DOHH2 (cell line): ENCODE measurements at regions not wholly inside any gene's neighbourhood (a gene's known extent, or its start where the extent isn't known, plus 50 kb on each side); places are given as distances from the start of the nearest gene placed in this dataset.

ENCODE experiments used
- EZH2phosphoT487 ChIP-seq: fragments of 200-600 bp; sonication (generic); IDR thresholded peaks from 2 replicates; pipeline ENCODE4 v1.6.1; 2017; ENCODE audit warnings: borderline replicate concordance, mild to moderate bottlenecking, antibody characterized with exemption, low read length, moderate library complexity, mixed read lengths
- TF ChIP-seq, protein P1 (sequence below): fragments of 200-600 bp; sonication (generic); IDR thresholded peaks from one replicate; pipeline ENCODE4 v1.5.1; 2014; ENCODE audit warnings: antibody characterized with exemption, mild to moderate bottlenecking, low read depth, low read length; ENCODE audit not compliant: poor library complexity, severe bottlenecking

DNA sequence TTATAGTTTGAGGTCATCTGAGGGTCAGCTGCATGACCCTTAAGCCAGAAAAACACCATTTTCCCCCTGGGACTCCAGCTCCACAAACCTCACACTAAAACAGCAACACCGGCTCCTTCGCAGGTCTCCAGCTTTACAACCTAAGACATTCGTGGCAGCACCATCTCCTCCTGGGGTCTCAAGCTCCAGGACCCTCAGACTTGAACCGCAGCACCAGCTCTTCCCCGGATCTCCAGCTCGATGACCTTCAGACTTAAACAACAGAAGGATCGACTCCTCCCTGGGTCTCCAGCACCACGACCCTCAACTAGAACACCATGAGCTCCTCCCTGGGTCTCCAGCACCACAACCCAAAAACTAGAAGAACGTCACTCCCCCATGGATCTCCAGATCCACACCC, 233.7 kb upstream of the CNTN6 start:
- TF ChIP-seq, protein P1, sequence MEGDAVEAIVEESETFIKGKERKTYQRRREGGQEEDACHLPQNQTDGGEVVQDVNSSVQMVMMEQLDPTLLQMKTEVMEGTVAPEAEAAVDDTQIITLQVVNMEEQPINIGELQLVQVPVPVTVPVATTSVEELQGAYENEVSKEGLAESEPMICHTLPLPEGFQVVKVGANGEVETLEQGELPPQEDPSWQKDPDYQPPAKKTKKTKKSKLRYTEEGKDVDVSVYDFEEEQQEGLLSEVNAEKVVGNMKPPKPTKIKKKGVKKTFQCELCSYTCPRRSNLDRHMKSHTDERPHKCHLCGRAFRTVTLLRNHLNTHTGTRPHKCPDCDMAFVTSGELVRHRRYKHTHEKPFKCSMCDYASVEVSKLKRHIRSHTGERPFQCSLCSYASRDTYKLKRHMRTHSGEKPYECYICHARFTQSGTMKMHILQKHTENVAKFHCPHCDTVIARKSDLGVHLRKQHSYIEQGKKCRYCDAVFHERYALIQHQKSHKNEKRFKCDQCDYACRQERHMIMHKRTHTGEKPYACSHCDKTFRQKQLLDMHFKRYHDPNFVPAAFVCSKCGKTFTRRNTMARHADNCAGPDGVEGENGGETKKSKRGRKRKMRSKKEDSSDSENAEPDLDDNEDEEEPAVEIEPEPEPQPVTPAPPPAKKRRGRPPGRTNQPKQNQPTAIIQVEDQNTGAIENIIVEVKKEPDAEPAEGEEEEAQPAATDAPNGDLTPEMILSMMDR = no peak
- TF ChIP-seq EZH2phosphoT487 = no peak
